ENCODE measurements at regions not wholly inside any gene's neighbourhood (a gene's known extent, or its start where the extent isn't known, plus 50 kb on each side); places are given as distances from the start of the nearest gene placed in this dataset.

GRCh38 chr9:11933926-11934325, 759.3 kb upstream of the TYRP1 start:
- H3K4me1 ChIP-seq (ENCODE audit: insufficient read depth) = no peaks in the 10 kb centered on the region

GRCh38 chr9:11946531-11946930, 746.7 kb upstream of the TYRP1 start:
- no peaks in the 10 kb centered on the region for H4K20me1 ChIP-seq (ENCODE audit: insufficient read depth, poor library complexity, severe bottlenecking)
- TF ChIP-seq EZH2phosphoT487 (IDR thresholded peaks at IDR 0.05; ENCODE audit: low read depth, severe bottlenecking, unreplicated experiment) (no peak), EZH2 (IDR thresholded peaks at IDR 0.05; ENCODE audit: borderline replicate concordance) (no peak)
- TF ChIP-seq, protein P1, sequence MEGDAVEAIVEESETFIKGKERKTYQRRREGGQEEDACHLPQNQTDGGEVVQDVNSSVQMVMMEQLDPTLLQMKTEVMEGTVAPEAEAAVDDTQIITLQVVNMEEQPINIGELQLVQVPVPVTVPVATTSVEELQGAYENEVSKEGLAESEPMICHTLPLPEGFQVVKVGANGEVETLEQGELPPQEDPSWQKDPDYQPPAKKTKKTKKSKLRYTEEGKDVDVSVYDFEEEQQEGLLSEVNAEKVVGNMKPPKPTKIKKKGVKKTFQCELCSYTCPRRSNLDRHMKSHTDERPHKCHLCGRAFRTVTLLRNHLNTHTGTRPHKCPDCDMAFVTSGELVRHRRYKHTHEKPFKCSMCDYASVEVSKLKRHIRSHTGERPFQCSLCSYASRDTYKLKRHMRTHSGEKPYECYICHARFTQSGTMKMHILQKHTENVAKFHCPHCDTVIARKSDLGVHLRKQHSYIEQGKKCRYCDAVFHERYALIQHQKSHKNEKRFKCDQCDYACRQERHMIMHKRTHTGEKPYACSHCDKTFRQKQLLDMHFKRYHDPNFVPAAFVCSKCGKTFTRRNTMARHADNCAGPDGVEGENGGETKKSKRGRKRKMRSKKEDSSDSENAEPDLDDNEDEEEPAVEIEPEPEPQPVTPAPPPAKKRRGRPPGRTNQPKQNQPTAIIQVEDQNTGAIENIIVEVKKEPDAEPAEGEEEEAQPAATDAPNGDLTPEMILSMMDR (IDR thresholded peaks at IDR 0.05; ENCODE audit: poor library complexity) = no peak
- no peak overlapping the region for H3K4me3 ChIP-seq
- WGBS (ENCODE audit: low lambda C conversion rate, missing lambda C conversion rate) = 53% methylated on average over 1 of the region's 1 CpG
- no peak for DNase-seq (ENCODE audit: low spot score)
- no peak overlapping the region for H3K27ac ChIP-seq
- H3K4me2 ChIP-seq = no peak overlapping the region
- H3K27me3 ChIP-seq = no peaks in the 10 kb centered on the region
- H3K79me2 ChIP-seq = no peaks in the 10 kb centered on the region
- no peaks in the 10 kb centered on the region for H3K4me1 ChIP-seq (ENCODE audit: insufficient read depth)
- H3K9me2 ChIP-seq (replicated peaks; ENCODE audit: insufficient read depth) = no peaks in the 10 kb centered on the region
- H3K36me3 ChIP-seq (replicated peaks; ENCODE audit: insufficient read depth, low read depth) = no peaks in the 10 kb centered on the region
- H3K9me3 ChIP-seq (ENCODE audit: low read depth) = no peaks in the 10 kb centered on the region
- H2AFZ ChIP-seq = no peak overlapping the region

More at GRCh38 chr9:11933926-11934325, 759.3 kb upstream of the TYRP1 start:
- H3K36me3 ChIP-seq (replicated peaks; ENCODE audit: insufficient read depth, low read depth) = no peaks in the 10 kb centered on the region
- H4K20me1 ChIP-seq (ENCODE audit: insufficient read depth, poor library complexity, severe bottlenecking) = no peaks in the 10 kb centered on the region
- TF ChIP-seq EZH2phosphoT487 (IDR thresholded peaks at IDR 0.05; ENCODE audit: low read depth, severe bottlenecking, unreplicated experiment) (no peak), EZH2 (IDR thresholded peaks at IDR 0.05; ENCODE audit: borderline replicate concordance) (no peak)
- TF ChIP-seq, protein P1 (IDR thresholded peaks at IDR 0.05; ENCODE audit: poor library complexity) = no peak
- no peaks in the 10 kb centered on the region for H3K27me3 ChIP-seq
- H3K4me2 ChIP-seq = no peak overlapping the region
- H3K9me3 ChIP-seq (ENCODE audit: low read depth) = no peaks in the 10 kb centered on the region
- no peak overlapping the region for H3K4me3 ChIP-seq
- H2AFZ ChIP-seq = no peak overlapping the region
- H3K79me2 ChIP-seq = no peaks in the 10 kb centered on the region
- peak; percentile 26 for DNase-seq (ENCODE audit: low spot score)
- H3K9me2 ChIP-seq (replicated peaks; ENCODE audit: insufficient read depth) = no peaks in the 10 kb centered on the region
- H3K27ac ChIP-seq = peak overlapping the region; percentile 26

DNA sequence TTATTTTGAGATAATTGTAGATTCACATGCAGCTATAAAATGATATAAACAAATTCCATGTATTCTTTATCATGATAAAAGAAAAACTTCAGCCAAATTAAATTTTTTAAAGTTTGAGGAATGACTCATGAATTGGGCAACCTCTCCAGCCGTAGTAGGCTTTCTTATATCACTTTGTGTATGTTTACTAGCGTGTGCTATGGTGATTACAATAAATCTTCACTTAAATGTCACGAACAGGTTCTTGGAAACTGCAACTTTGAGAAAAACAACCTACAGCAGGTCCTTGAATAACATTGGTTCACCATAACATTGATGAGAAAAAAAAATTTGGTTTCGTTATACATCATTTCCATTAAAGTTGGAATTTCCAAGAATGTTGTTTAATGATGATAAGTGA, 730.9 kb upstream of the TYRP1 start:
- no peak for DNase-seq (ENCODE audit: low spot score)
- Histone ChIP-seq H3K4me1 (ENCODE audit: insufficient read depth) (no peaks in the 10 kb centered on the region), H3K4me3 (no peak overlapping the region), H3K27ac (no peak overlapping the region), H3K4me2 (no peak overlapping the region), H3K9me3 (ENCODE audit: low read depth) (no peaks in the 10 kb centered on the region), H3K36me3 (replicated peaks; ENCODE audit: insufficient read depth, low read depth) (no peaks in the 10 kb centered on the region), H3K9me2 (replicated peaks; ENCODE audit: insufficient read depth) (no peaks in the 10 kb centered on the region), H4K20me1 (ENCODE audit: insufficient read depth, poor library complexity, severe bottlenecking) (no peaks in the 10 kb centered on the region), H3K27me3 (no peaks in the 10 kb centered on the region), H2AFZ (no peak overlapping the region), H3K79me2 (no peaks in the 10 kb centered on the region)
- 47% methylated on average over 4 of the region's 4 CpGs for WGBS (ENCODE audit: low lambda C conversion rate, missing lambda C conversion rate)
- TF ChIP-seq EZH2 (IDR thresholded peaks at IDR 0.05; ENCODE audit: borderline replicate concordance) (no peak), EZH2phosphoT487 (IDR thresholded peaks at IDR 0.05; ENCODE audit: low read depth, severe bottlenecking, unreplicated experiment) (no peak)
- TF ChIP-seq, protein P1 (IDR thresholded peaks at IDR 0.05; ENCODE audit: poor library complexity) = no peak

DNA sequence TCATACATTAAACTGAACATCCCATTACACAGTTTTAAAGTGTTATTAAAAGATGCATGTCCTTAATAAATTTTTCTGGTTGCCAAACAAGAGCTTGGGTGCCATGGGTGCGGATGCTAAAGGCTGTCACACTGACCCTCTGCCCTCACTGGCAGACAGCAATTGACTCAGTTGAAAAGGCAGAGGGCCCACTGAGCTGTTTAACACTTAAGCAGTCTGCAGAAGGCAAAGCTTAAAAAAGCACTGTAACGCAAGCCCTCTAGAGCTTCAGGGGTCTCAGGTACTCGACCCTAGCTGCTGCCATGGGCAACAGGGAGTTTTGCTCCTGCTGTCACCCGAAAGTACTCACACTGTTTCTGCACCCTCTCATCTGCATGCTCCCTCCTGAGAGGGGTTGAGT, 726.4 kb upstream of the TYRP1 start:
- Histone ChIP-seq H3K27ac (no peak overlapping the region), H3K4me1 (ENCODE audit: insufficient read depth) (no peaks in the 10 kb centered on the region), H4K20me1 (ENCODE audit: insufficient read depth, poor library complexity, severe bottlenecking) (no peaks in the 10 kb centered on the region), H3K27me3 (no peaks in the 10 kb centered on the region), H2AFZ (no peak overlapping the region), H3K9me2 (replicated peaks; ENCODE audit: insufficient read depth) (no peaks in the 10 kb centered on the region), H3K79me2 (no peaks in the 10 kb centered on the region), H3K36me3 (replicated peaks; ENCODE audit: insufficient read depth, low read depth) (no peaks in the 10 kb centered on the region), H3K4me2 (no peak overlapping the region), H3K9me3 (ENCODE audit: low read depth) (no peaks in the 10 kb centered on the region), H3K4me3 (no peak overlapping the region)
- DNase-seq (ENCODE audit: low spot score) = no peak
- TF ChIP-seq EZH2 (IDR thresholded peaks at IDR 0.05; ENCODE audit: borderline replicate concordance) (no peak), EZH2phosphoT487 (IDR thresholded peaks at IDR 0.05; ENCODE audit: low read depth, severe bottlenecking, unreplicated experiment) (no peak)
- TF ChIP-seq, protein P1 (IDR thresholded peaks at IDR 0.05; ENCODE audit: poor library complexity) = no peak
- WGBS (ENCODE audit: low lambda C conversion rate, missing lambda C conversion rate) = 82% methylated on average over 4 of the region's 4 CpGs

Measured in hepatocyte (in vitro differentiated cells).